ENCODE measurements at regions not wholly inside any gene's neighbourhood (a gene's known extent, or its start where the extent isn't known, plus 50 kb on each side); places are given as distances from the start of the nearest gene placed in this dataset.

DNA sequence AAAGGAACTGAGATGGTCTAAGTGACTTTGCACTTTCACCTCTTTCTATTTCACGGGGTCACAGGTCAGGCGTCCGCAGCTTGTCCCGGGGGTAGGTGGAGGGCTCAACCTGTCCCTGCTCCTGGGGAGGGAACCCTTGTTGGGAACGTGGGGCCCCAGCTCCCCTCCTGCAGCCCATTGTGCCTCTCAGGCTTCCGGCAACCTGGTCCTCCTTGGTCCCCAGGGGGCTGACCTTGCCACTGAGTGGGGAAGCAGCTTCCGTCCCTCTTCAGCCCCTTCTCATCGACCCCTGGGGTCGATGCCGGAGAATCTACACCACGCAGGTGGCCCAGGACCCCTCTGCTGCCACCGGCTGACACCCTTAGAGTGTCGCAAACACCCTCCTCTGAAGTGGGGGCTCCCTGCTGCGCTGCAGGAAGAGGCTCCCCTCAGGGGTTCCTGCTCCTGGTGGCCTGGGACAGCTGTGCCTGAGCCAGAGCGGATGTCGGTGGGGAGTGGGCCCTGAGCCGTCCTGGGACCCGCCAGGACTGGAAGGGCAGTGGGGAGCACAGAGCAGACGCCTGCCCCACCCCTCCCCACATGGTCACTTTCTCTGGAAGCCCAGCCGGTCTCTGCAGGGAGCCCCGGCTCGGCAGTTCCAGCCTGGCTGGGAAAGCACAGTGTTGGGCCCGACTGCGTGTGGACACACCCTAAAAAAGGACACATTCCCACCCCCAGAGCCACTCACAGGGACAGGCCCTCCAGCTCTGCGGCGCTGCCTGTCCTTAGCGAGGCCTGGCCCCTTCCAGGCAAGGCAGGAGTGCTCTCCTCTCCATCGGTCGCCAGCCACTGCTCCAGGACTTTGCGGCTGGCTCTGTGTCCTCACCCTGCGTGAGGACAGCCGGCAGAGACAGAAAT is 357.5 kb upstream of the SHH start:
- no peak for DNase-seq

DNA sequence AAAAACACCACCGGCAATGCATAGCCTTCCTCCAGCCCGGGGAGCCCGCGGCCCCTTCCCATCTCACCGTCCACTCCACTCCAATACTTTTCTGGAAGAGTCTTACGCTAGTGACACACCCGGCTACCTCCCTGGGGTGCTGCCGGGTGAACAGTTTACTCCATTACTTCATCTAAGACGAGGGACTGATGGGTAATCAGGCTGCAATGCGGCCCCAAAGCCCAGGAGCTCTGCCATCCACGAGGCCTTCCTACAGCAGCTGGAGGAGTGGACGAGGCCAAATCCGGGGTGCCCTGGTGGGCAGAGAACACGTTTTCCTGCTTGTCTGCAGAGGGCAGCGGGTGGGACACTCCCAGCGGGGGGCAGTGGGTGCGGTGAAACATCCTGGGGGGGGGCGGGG is 356.2 kb upstream of the SHH start:
- no peak for DNase-seq

DNA sequence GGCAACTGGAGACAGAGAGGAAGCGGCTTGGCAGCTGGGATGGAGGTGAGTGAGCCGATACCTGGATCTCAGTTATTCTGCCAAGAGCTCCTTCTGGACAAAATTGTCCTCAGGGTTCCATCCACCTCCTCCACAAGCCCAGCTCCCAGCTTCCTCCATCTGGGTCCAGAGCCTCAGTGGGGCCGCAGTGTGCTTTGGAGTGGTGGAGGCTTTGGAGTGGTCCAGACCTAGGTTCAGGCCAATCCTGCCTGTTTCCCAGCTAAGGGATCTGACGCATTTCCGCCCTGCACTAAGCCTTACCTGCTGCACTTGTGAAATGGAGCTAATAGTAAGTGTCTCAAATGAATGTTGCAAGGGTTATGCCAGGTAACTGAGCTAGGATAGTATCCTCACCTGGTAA is 355.7 kb upstream of the SHH start:
- no peak for DNase-seq

DNA sequence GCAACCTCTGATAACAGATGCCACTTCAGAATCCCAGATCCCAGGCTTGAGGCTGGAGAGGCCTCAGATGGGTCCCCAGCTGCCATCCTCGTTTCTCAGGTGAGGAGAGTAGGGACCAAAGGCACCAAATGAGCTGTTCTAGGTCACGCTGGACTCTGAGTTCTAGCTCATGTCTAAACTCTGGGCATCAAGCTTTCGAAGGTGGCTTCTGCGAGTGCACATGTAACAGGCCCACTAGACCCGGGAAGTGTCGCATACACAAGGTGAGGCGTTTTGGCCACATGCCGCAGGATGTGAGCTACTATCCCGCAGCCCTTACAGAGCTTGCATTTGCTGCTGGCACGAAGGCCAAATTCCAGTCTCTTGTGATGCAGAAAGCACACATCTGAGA is 355.1 kb upstream of the SHH start:
- no peak for DNase-seq

DNA sequence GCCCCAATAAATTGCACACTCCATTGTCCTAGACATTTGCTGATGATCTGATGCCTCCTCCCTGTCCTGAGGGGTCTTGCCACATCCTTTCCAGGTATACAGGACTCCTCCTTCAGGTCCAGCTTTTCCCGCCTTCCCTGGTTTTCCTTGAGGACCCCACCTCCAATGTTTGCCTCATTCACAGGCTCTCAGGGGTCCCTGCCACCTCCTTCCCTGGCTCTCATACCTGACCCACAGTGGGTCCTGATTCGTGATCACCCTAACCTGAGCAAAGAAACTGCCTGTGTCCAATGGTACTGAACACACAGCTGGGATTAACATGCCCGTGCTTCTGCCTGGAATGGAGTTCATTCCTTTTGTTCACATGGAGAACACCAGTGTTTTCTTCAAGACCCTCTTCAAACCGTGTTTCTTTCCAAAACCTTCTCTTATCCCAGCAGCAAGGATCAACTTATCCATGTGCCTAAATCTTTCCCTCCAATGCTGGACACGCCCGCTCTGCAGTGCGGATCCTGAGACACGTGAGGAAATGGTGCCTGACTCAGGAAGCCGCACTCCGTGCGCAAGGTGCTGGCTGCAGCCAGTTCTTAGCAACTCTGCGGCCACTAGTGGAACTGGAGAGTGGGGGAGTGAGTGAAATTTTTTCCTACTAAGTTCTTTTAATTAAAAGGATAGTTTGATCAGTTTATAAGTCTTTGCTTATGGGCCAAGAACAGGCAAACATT is 354.6 kb upstream of the SHH start:
- no peak for DNase-seq

DNA sequence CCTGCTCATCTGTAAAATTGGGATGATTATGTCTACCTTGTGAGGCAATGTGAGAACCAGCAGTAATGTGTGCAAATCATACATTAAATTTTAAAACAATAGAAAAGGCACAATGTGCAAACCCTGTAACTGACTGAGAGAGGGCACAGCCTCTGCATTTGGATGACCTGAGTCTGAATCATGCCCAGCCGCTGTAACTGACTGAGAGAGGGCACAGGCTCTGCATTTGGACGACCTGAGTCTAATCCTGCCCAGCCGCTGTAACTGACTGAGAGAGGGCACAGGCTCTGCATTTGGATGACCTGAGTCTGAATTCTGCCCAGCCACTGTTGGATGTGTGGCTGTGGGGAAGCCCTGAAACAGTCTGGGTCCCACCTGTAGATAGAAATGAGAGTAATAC is 351.5 kb upstream of the SHH start:
- no peak for DNase-seq

DNA sequence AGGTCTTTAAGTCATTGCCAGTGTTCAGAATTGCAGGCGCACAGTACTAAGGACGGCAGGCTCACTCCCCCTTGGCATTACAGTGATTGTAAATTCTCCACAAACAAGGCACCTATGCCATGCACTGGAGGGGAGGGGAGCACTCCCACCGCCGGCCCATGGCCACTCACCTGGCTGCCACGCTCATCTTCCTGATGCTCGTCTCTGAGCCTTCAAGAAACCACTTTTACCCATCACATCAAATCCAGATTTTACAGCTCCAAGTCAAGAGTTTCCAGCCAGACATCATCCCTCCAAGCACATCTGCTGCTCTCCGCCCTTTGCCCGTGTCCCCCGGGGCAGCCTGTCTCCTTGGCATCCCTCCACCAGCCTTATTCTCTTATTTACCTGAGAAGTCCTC is 350.2 kb upstream of the SHH start:
- no peak for DNase-seq

DNA sequence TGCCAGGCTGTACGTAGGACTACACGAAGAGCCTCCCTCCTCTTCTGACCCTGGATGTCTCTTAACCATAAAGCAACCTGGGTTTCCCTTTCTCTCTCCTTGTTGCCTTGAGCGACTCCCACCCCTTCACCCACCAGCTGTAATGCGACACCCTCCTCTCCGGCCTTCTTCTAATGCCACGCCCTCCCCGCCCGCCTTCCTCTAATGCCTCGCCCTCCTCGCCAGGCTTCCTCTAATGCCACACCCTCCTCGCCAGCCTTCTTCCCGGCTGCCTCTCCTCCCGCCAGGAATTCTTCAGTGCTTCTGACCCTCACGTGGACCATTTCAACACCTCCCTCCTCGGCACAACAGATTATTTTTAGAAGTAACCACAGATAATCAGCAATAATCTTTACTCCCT is 348.5 kb upstream of the SHH start:
- DNase-seq, result no peak

DNA sequence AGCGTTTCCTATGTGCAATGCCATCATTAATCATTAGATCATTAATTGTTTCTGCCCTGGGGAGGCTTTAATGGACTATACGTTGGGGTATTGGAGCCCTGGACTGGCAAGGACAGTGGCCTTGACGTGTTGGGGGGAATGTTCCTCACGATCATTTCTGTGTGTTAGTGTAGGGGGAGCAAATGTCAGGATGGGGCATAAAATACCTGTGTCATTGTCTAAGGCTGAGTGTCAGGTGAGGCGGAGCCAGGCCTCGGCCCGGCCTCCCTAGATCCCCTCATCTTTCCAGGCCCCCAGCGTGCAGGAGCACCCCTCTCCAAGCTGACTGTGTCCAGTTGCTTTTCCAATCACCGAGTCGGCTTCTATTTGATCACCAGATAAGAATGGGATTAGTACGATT is 346.4 kb upstream of the SHH start:
- DNase-seq, result no peak

DNA sequence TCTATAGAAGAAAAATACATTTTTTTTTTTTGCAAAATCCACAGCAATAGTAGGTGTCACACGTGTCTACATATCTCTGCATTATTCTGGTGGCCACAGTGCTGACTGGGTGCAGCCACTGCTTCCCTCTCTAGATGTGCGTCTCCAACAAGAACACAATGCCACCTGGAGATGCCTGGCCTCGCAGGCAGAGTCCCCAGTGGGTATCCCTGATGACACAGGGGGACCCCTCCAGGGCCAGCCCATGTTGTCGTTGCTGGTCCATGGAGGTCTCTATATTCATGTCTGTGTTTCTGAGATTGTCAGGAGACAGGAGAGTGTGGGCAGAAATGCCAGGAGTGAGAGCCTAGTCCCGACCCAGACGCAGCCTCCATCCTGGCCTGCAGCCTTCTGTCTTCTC is 345.9 kb upstream of the SHH start:
- no peak for DNase-seq

DNA sequence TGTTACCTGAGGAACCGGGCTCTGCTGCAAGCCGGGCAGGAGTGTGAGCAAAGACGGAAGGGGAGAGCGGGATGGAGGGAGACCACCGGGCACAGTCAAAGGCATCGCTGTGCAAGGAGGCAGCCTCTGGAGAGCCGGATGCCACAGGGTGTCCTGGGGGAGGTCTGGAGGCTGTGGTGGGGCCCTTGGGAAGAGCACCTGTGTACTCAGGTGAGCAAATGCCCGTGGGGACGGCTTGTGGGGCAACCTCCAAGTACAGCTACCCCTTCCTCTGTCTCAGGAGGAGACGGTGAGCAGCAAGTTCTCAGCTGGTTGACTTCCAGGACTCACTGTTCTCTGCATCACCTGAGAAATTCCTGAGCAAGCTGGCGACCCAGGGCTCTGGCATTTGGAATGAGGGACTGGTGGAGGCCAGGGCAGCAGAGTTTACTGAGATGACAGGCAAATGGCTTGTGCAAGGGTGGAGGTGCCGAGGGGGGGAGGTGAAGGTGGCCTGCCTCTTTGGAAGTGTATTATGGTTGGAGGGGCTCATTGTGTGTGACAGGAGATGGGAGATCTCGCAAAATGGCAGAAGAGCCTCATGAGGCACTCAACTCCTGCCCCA is 345.2 kb upstream of the SHH start:
- no peak for DNase-seq

DNA sequence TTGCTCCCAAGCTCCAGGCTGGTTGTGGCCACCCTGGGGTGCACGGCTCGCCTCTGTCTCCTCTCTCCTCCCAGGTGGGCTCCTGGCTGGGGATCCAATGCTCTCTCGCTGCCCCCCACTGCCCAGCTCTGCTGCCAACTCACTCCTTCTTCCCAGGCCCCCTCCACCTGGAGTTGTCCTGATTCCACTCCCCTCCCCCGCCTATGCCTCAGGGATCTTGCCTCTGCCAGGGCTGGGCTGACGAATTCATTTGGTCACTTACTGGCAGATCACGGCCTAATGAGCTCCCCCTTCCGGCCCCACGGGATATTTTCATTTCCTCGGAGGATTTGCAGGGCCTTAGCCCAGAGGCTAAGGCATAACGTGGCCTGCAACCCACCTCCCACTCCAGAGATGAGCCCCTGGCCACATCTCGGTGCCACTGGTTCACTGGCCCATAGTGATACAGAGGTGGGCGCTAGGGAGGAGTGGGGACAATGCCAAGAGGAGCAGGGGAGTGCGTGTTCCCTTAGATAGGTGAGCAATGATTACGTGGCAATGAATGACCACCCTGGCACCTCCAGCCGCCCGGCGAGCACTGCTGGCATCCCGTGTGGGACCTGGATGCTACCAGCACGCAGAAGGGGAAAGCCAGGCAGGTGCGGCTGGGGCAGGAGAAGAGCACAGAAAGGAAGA is 344.6 kb upstream of the SHH start:
- no peak for DNase-seq

DNA sequence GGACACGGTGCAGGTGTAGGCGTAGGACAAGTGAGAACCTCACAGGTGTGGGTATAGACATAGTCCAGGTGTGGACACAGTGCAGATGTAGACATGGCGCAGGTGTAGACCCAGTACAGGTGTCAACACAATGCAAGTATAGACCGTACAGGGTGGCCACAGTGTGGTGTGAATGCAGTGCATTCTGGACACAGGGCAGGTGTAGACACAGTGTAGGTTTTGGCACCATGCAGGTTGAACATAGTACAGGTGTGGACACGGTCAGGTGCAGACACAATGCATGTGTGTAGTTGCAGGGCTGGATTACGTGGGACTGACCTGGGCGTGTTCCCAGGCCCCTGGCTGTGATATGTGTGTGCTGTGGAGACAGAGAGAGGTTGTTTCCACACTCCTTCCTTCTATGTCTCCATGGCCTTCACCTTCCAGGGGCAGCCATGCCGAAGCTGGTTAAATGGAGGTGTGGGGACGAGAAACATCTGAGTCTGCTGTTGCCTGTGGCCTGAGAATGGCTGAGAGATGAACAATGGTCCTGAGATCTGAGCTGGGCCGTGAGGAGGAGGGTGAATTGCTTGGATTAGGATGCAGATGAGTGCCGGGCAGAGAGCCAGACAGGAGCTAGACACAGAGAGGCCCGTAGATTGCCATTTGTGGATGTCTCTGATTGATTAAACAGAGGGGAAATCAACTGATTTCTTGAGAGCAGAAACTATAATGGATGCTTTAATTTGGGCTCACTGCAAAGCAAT is 343.9 kb upstream of the SHH start:
- DNase-seq, result no peak

DNA sequence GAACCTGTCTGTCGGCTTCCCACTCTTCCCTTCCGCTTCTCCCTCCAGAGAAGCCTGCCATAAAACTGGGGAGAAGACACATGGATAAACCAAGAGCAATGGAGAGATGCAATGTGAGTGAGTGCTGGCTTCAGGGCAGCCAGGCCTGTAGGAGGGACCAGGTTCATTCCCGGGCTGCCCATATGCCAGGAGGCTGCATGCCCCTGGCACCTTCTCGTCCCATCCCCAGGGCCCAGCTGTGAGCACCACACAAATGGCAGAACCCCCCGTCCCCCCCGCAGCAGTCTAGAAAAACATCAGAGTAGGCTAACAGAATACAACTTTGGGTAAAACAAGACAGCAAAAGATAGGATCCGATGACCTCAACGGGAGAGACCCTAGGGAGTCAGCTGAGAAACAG is 341.3 kb upstream of the SHH start:
- no peak for DNase-seq

DNA sequence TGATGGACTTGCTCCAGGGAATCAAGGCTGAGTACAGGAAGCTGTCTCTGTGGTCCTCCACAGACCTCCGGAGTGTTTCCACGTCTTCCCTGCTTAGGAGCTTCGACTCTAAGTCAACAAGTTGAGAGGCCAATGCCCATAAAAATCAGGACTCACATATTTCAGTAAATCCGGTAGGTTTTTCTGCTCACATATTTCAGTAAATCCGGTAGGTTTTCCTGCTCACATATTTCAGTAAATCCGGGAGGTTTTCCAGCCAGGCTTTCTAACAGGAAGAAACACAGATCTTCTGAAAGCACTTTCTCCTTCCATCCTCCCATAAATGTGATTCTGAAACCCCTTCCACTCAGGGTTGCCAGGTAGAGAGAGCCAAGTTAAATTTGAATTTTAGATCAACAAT is 340.1 kb upstream of the SHH start:
- no peak for DNase-seq

DNA sequence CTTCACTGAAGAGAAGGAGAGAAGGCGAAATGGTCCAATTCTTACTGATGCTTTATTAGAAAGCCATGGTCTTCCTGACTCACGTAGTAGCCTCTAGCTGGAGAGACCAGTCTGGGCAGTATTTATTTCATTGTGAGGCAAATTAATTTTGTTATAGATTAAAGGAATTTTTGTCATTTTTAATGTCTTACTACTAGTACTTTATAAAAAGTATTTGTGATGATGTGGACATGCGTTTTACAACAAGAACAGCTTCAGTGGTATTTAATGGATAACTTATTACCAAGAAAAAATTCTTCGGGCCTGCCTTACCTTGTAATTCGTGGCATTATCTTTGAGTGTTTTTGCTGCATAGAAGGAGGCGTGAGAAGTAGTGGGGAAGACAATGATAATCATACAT is 339.4 kb upstream of the SHH start:
- DNase-seq, result no peak

DNA sequence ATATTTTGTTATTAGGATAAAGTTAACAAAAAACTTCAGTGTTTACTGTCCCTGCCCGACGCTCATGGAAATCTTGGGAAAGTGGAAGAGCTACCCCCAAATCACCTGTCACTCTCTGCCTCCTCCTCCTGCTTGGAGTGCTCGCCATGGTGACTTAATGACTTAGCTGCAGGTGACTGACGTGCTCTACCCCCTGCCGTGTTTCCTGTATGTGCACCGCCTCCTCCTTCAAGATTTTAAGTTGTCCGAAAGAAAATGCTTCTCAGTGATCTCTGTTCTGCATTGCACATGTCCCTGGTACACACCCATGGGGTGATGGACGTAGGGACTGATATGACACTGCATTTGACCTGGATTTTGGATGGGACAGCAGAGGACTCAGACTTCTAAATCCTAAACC is 338.8 kb upstream of the SHH start:
- no peak for DNase-seq

DNA sequence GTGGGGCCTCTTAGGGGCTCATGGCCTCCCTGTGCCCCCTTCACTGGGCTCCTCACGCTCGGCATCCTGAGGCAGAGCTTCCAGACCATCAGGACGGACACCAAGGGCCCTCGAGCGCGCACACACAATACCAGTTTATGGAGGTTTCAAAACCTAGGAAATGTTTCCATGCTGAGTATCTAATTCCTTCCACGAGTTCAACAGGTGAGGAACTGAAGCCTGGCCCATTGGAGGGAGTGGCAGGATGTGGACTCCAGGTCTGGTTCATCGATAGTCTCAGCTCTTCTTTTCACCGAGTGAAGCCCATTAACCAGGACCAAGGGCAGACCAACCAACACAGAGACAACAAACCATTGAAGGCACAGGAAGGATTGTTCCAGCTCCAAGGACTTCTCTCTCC is 336.7 kb upstream of the SHH start:
- no peak for DNase-seq

DNA sequence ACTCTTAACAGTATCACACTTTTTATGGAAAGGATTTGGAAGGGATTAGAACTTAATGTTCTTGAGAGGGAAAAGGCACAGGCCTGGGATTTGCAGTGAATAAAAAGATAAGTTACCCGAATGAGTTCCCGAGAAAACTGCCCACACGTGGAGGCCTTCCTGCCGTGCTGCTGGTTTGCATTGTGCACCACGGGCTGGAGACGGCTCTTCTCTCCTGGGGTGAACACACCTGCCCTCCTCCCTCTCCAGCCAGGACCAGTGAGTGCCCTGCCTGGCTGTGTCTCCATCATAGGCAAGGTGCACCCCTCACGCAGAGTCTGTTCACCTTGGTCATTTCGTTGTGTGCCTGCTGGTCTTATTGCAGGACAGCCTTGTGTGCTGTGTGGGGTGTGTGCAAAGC is 336.3 kb upstream of the SHH start:
- DNase-seq, result no peak

DNA sequence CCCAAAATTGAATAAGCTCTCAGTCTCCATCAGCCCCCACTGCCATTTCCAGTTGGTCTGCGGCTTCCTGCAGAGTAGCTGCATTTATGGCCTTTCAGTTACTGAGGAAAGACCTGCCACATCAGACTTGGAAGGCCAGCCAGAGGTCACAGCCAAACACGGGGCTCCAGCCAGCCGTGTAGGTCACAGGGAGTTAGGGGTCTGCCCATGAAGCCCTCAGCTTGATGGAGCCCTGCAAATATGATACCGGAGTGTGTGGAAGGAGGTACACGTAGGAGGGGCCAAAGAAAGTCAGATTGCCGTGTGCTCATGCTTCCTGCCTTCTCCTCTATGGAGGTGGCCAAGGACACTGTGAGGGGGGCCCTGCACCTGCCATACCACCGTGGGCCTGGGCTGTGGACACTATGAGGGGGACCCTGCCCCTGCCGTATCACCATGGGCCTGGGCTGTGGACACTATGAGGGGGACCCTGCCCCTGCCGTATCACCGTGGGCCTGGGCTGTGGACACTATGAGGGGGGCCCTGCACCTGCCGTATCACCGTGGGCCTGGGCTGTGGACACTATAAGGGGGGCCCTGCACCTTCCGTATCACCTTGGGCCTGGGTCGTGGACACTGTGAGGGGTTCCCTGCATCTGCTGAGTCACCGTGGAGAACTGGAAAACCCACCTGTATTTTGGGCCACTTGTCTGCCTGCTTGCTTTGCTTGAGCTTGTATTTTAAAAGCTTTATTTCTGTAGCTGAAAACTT is 335.7 kb upstream of the SHH start:
- no peak for DNase-seq

DNA sequence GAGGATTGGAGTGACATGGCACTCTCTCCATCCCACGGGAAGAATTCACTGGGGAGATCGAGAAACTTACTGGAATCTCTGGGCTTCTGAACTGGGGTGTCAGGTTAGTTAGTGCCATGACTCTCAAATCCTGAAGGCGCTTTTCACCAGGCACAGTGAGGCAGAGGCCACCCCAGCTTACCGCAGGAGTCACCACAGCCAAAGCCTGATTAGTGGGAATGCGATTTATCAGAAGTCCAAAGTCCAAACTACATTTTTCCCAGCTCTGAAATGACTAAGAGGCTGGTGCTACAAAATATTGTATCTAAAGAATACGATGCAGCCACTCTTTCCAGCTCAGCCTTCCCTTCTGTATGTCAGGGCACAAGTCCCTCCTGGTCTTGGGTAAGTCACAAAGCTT is 334.8 kb upstream of the SHH start:
- DNase-seq, result no peak

DNA sequence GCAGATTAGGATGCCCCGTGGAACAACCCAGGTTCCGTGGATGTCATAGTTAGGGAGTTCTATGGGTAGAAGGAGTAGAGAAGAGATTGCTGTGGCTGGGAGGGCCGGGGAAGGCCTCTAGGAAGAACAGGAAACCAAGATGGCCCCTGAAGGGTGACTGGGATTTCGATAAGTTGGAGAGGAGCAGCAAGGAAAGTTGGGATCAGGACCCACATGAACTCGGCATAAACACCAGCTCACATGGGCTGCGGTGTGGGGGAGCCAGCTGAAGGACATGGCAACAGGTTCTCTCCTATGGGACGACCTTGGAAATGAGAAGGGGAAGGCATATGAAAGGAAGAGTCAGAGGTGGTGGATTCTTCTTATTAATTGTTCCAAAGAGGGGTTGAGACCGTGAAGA is 333.7 kb upstream of the SHH start:
- no peak for DNase-seq

All from NCI-H446 (cell line).